GDM1 (cell line): ENCODE measurements at regions not wholly inside any gene's neighbourhood (a gene's known extent, or its start where the extent isn't known, plus 50 kb on each side); places are given as distances from the start of the nearest gene placed in this dataset.
"Not testable (repeated sequence)": the region's sequence is repeated elsewhere in the genome, so short reads cannot be mapped to it uniquely, and the experiment has no call there.

Experiments
- DNase-seq: peaks from one replicate; lab custom pipeline; 2025; lab: John Stamatoyannopoulos, UW

- no peak for DNase-seq
Measured at GRCh38 chr3:110478377-110479054, 593.1 kb upstream of the NECTIN3 start.

GRCh38 chr3:110479731-110480130 lies 591.9 kb upstream of the NECTIN3 start:
- DNase-seq: no peak

- DNase-seq: no peak
Measured at GRCh38 chr3:110485389-110485788, 586.2 kb upstream of the NECTIN3 start.

GRCh38 chr3:110487840-110488239 lies 583.8 kb upstream of the NECTIN3 start:
- no peak for DNase-seq

- DNase-seq: no peak
Measured at GRCh38 chr3:110491413-110491812, 580.2 kb upstream of the NECTIN3 start.

- DNase-seq: no peak
Measured at GRCh38 chr3:110492876-110493275, 578.7 kb upstream of the NECTIN3 start.

GRCh38 chr3:110493438-110494092 lies 578.1 kb upstream of the NECTIN3 start:
- no peak for DNase-seq

GRCh38 chr3:110494093-110494490 lies 577.5 kb upstream of the NECTIN3 start:
- DNase-seq: no peak

GRCh38 chr3:110494728-110495127 lies 576.9 kb upstream of the NECTIN3 start:
- DNase-seq: no peak

GRCh38 chr3:110495201-110495927 lies 576.3 kb upstream of the NECTIN3 start:
- DNase-seq: no peak

GRCh38 chr3:110504401-110504800 lies 567.2 kb upstream of the NECTIN3 start:
- no peak for DNase-seq

GRCh38 chr3:110504901-110505300 lies 566.7 kb upstream of the NECTIN3 start:
- DNase-seq: no peak

GRCh38 chr3:110506890-110507289 lies 564.7 kb upstream of the NECTIN3 start:
- DNase-seq: no peak

GRCh38 chr3:110507570-110507969 lies 564.0 kb upstream of the NECTIN3 start:
- DNase-seq: not testable (repeated sequence)

GRCh38 chr3:110512961-110513360 lies 558.7 kb upstream of the NECTIN3 start:
- DNase-seq: no peak

- DNase-seq: no peak
Measured at GRCh38 chr3:110518031-110518430, 553.6 kb upstream of the NECTIN3 start.

GRCh38 chr3:110519071-110519470 lies 552.5 kb upstream of the NECTIN3 start:
- DNase-seq: no peak

GRCh38 chr3:110521019-110521418 lies 550.6 kb upstream of the NECTIN3 start:
- DNase-seq: no peak

- DNase-seq: not testable (repeated sequence)
Measured at GRCh38 chr3:110525558-110526064, 546.0 kb upstream of the NECTIN3 start.

- no peak for DNase-seq
Measured at GRCh38 chr3:110526777-110527727, 544.6 kb upstream of the NECTIN3 start.

- no peak for DNase-seq
Measured at GRCh38 chr3:110528305-110529121, 543.1 kb upstream of the NECTIN3 start.
